ENCODE measurements at regions not wholly inside any gene's neighbourhood (a gene's known extent, or its start where the extent isn't known, plus 50 kb on each side); places are given as distances from the start of the nearest gene placed in this dataset.
"Not testable (repeated sequence)": the region's sequence is repeated elsewhere in the genome, so short reads cannot be mapped to it uniquely, and the experiment has no call there.

GRCh38 chr12:61272441-61272840 lies 987.8 kb upstream of the USP15 start:
- no peak for DNase-seq (ENCODE audit: low read depth in 2 of 2)

GRCh38 chr12:61282790-61283575 lies 977.2 kb upstream of the USP15 start:
- no peak for DNase-seq (ENCODE audit: low read depth in 2 of 2)

DNA sequence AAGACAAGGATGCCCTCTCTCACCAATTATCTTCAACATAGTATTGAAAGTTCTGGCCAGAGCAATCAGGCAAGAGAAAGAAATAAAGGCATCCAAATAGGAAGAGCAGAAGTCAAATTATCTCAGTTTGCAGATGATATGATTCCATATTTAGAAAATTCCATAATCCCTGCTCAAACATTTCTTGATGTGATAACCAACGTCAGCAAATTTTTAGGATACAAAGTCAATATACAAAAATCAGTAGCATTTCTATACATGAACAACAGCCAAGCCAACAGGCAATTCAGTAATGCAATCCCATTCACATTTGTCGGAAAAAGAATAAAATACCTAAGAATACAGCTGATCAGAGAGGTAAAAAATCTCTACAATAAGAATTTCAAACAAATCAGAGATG lies 969.7 kb upstream of the USP15 start:
- DNase-seq (ENCODE audit: low read depth in 2 of 2), result no peak

GRCh38 chr12:61291647-61292046 lies 968.6 kb upstream of the USP15 start:
- DNase-seq (ENCODE audit: low read depth in 2 of 2), result no peak

DNA sequence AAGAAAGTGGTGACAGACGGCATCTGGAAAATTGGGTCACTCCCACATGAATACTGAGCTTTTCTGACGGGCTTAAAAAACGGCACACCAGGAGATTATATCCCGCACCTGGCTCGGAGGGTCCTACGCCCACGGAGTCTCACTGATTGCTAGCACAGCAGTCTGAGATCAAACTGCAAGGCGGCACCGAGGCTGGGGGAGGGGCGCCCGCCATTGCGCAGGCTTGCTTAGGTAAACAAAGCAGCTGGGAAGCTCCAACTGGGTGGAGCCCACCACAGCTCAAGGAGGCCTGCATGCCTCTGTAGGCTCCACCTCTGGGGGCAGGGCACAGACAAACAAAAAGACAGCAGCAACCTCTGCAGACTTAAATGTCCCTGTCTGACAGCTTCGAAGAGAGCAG lies 966.2 kb upstream of the USP15 start:
- DNase-seq (ENCODE audit: low read depth in 2 of 2), result not testable (repeated sequence)

- DNase-seq (ENCODE audit: low read depth in 2 of 2), result no peak
Observed at GRCh38 chr12:61301817-61302216, 958.4 kb upstream of the USP15 start.

DNA sequence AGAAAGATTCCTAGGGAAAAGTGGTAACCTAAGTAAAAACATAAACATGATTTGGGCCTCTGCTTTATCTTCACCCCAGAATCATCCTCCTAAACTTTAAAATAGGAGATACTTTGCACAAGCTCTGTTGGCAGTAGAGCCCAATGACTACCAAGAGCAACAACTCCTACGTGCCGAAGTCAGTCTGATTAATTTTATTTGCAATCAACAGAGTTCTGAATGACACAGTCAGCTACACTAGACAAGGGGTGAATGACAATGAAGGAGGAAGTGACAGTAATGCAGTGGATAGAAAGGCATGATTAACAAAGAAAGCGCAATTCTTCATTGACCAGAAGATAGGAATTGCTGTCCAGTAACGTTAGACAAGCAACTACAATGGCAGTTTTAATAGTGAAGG lies 957.9 kb upstream of the USP15 start:
- DNase-seq (ENCODE audit: low read depth in 2 of 2), result no peak

DNA sequence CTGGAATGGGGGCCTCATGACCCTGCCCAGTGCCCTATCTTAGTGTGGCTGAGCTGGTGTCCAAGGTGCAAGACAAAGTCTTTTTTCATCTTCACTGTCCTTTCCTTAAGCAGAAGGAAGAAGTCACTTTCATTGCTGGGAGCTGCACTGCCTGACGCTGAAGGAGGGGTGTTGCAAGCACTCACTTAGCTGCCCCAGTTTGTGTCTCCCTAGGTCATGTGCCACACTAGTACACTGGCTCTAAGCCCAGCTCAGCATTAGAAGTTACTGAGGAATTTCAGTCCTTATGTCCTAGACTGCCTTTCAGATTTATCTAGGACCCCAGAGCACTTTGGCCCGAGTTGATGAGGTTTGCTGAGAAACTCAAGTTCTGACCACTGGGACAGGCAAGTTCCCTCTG lies 952.0 kb upstream of the USP15 start:
- no peak for DNase-seq (ENCODE audit: low read depth in 2 of 2)

DNA sequence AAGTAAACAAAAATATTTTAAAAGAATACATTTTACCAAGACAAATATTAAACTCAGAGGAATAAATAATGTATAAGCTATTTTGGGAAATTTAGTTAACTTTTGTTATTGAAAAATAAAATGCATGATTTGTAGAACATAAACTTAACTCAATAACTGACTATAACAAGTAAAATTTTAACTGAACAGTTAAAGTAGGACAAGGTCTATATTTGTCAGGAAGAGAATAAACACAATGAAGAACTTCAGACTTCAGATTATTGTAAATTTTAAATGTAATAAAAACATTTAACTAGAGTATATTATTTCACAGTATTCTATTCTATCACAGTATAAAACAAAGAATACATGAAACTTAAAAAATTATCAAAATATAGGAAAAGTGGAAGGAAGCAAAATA lies 948.8 kb upstream of the USP15 start:
- DNase-seq (ENCODE audit: low read depth in 2 of 2), result no peak

GRCh38 chr12:61348871-61349270 lies 911.3 kb upstream of the USP15 start:
- DNase-seq (ENCODE audit: low read depth in 2 of 2), result no peak

- no peak for DNase-seq (ENCODE audit: low read depth in 2 of 2)
Observed at GRCh38 chr12:61355105-61355504, 905.1 kb upstream of the USP15 start.

GRCh38 chr12:61356485-61356884 lies 903.7 kb upstream of the USP15 start:
- DNase-seq (ENCODE audit: low read depth in 2 of 2), result no peak

DNA sequence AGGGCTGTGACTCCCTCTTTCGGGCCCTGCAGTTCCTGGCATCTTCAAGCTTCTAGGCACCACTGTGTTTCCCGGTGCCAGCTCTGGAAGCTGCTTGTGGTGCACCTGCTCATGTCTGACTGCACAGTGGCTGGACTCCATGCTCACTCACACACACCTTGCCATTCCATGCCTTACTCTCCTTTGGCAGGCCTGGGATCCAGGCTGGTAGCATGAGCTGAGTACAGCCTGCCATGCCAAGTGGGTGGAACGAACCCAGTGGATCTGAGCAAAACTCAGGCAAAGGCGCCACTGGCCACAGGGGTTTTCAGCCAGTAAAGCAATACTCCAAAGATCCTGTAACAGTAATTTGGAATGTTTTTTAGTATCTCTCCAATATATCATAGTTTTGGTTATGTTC lies 902.7 kb upstream of the USP15 start:
- no peak for DNase-seq (ENCODE audit: low read depth in 2 of 2)

- DNase-seq (ENCODE audit: low read depth in 2 of 2), result no peak
Observed at GRCh38 chr12:61362037-61362436, 898.2 kb upstream of the USP15 start.

- no peak for DNase-seq (ENCODE audit: low read depth in 2 of 2)
Observed at GRCh38 chr12:61365001-61365400, 895.2 kb upstream of the USP15 start.

- no peak for DNase-seq (ENCODE audit: low read depth in 2 of 2)
Observed at GRCh38 chr12:61367281-61367785, 892.9 kb upstream of the USP15 start.

GRCh38 chr12:61369241-61369910 lies 890.8 kb upstream of the USP15 start:
- DNase-seq (ENCODE audit: low read depth in 2 of 2), result no peak

- DNase-seq (ENCODE audit: low read depth in 2 of 2), result no peak
Observed at GRCh38 chr12:61384511-61384910, 875.7 kb upstream of the USP15 start.

- no peak for DNase-seq (ENCODE audit: low read depth in 2 of 2)
Observed at GRCh38 chr12:61385771-61386170, 874.4 kb upstream of the USP15 start.

DNA sequence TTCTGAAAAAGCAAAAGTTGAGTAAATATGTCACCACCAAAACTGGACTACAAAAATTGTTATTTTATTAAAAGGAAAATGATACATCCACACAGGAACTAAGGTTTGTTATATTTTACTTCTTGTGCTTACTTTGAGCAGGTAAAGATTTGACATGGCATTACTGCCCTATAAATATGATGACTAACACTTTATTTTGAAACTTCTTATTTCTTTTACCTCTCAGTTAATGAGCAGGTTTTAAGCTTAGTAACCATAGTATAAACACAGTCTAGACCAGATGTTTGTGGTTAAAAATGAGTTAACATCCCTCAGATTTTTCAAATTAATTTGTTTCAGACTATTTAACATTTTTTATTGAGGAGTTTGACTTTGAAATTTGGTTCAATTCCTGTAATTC lies 862.5 kb upstream of the USP15 start:
- no peak for DNase-seq (ENCODE audit: low read depth in 2 of 2)

- DNase-seq (ENCODE audit: low read depth in 2 of 2), result no peak
Observed at GRCh38 chr12:61412201-61412600, 848.0 kb upstream of the USP15 start.

GRCh38 chr12:61414470-61414869 lies 845.7 kb upstream of the USP15 start:
- no peak for DNase-seq (ENCODE audit: low read depth in 2 of 2)

GRCh38 chr12:61422786-61423185 lies 837.4 kb upstream of the USP15 start:
- no peak for DNase-seq (ENCODE audit: low read depth in 2 of 2)
